Endothelial cell of umbilical vein (primary cell): ENCODE measurements at regions not wholly inside any gene's neighbourhood (a gene's known extent, or its start where the extent isn't known, plus 50 kb on each side); places are given as distances from the start of the nearest gene placed in this dataset.

Experiments used
- BruUV-seq: library from RNA; stranded (reverse); fragments of 400-500 nt; replicated peaks from 2 replicates; lab custom pipeline; 2021; lab: Mats Ljungman, UMichigan
- CTCF ChIA-PET: fragments of 300-600, 350-600 bp; sonication (Branson Sonifier 250); formaldehyde crosslinking; loops from one replicate; lab custom pipeline; 2021; ENCODE audit warnings: antibody characterized with exemption, inconsistent platforms; lab: Charles Lee
- POLR2A ChIA-PET: fragments of 300-600, 350-600 bp; sonication (Branson Sonifier 250); formaldehyde crosslinking; loops from one replicate; lab custom pipeline; 2021; ENCODE audit warnings: antibody characterized with exemption, inconsistent platforms; lab: Charles Lee
- DNase-seq: peaks from one replicate; pipeline ENCODE4 v3.0.0-alpha.2; 2011; ENCODE audit warnings: low read depth, low spot score
- FAIRE-seq: peaks from 2 replicates; lab custom pipeline; 2011; peaks lifted over from hg19 to GRCh38; lab: Jason Lieb, UNC
- H2AFZ ChIP-seq: 2 replicates; pipeline ENCODE4 v1.6.0; 2012; ENCODE audit warnings: low read depth, low read length, control low read depth, inconsistent platforms
- H3K27ac ChIP-seq: 2 replicates; pipeline ENCODE4 v1.5.1; 2011; ENCODE audit warnings: low read depth, mild to moderate bottlenecking, control low read depth, low read length, moderate library complexity; ENCODE audit not compliant: insufficient read depth
- H3K27me3 ChIP-seq, 2 experiments: 2 replicates each; pipeline versions ENCODE4 v1.6.0 to v1.6.1; 2011; ENCODE audit warnings: low read length in 2 of 2, mixed read lengths in 1 of 2; ENCODE audit not compliant: control insufficient read depth in 2 of 2, insufficient read depth in 2 of 2
- H3K36me3 ChIP-seq, 2 experiments: 2 replicates in 1 of 2; 3 replicates in 1 of 2; pipeline ENCODE4 v1.5.1; 2011; ENCODE audit warnings: low read length in 2 of 2, mild to moderate bottlenecking in 1 of 2, moderate library complexity in 1 of 2; ENCODE audit not compliant: control insufficient read depth in 2 of 2, insufficient read depth in 2 of 2; ENCODE audit errors: extremely low read depth in 1 of 2
- H3K4me1 ChIP-seq: 3 replicates; pipeline ENCODE4 v1.5.1; 2011; ENCODE audit warnings: mild to moderate bottlenecking, low read length; ENCODE audit not compliant: control insufficient read depth, insufficient read depth; ENCODE audit errors: extremely low read depth
- H3K4me2 ChIP-seq: 2 replicates; pipeline ENCODE4 v1.6.1; 2011; ENCODE audit warnings: low read length, control low read depth, mixed read lengths; ENCODE audit not compliant: insufficient read depth
- H3K4me3 ChIP-seq, 3 experiments: fragments of 200-600 bp in 1 of 3; sonication (generic), shearing (Covaris generic) in 1 of 3; replicated peaks in 1 of 3; 2 replicates each; pipeline ENCODE4 v1.5.1; 2011 to 2016; ENCODE audit warnings: control low read depth in 3 of 3, low read length in 3 of 3, mild to moderate bottlenecking in 2 of 3, inconsistent platforms in 1 of 3, low read depth in 1 of 3, moderate library complexity in 1 of 3; ENCODE audit not compliant: insufficient read depth in 1 of 3
- H3K79me2 ChIP-seq: 2 replicates; pipeline ENCODE4 v1.6.0; 2012; ENCODE audit warnings: low read length, inconsistent platforms; ENCODE audit not compliant: control insufficient read depth, insufficient read depth
- H3K9ac ChIP-seq: replicated peaks from 2 replicates; pipeline ENCODE3; 2011; ENCODE audit warnings: low read length, control low read depth; ENCODE audit not compliant: insufficient read depth; ENCODE audit errors: extremely low read depth
- H3K9me1 ChIP-seq: replicated peaks from 3 replicates; pipeline ENCODE4 v1.6.0; 2011; ENCODE audit warnings: mild to moderate bottlenecking, low read length; ENCODE audit not compliant: control insufficient read depth, insufficient read depth; ENCODE audit errors: extremely low read depth
- H3K9me3 ChIP-seq: replicated peaks from 2 replicates; pipeline ENCODE4 v1.5.1; 2012; ENCODE audit warnings: low read length, inconsistent platforms; ENCODE audit not compliant: control insufficient read depth, insufficient read depth
- H4K20me1 ChIP-seq: replicated peaks from 2 replicates; pipeline ENCODE3; 2011; ENCODE audit warnings: mild to moderate bottlenecking, low read length; ENCODE audit not compliant: control insufficient read depth, insufficient read depth; ENCODE audit errors: extremely low read depth
- CTCF ChIP-seq, 2 donors: IDR thresholded peaks; 1 replicate in 1 of 2; 2 replicates in 1 of 2; pipeline ENCODE4 v1.5.1; 2011; ENCODE audit warnings: low read length in 2 of 2, mild to moderate bottlenecking in 2 of 2, moderate library complexity in 2 of 2, control low read depth in 1 of 2, inconsistent platforms in 1 of 2, low read depth in 1 of 2; ENCODE audit not compliant: insufficient read depth in 1 of 2; ENCODE audit errors: extremely low read depth in 1 of 2
- EZH2 ChIP-seq: IDR thresholded peaks from 2 replicates; pipeline ENCODE4 v1.6.1; 2012; ENCODE audit warnings: borderline replicate concordance, low read depth, mild to moderate bottlenecking, moderate library complexity, low read length, inconsistent platforms; ENCODE audit not compliant: severe bottlenecking
- FOS ChIP-seq: IDR thresholded peaks from 2 replicates; pipeline ENCODE4 v1.6.1; 2011; ENCODE audit warnings: mild to moderate bottlenecking, low read length, moderate library complexity, borderline replicate concordance; ENCODE audit not compliant: insufficient read depth
- GATA2 ChIP-seq: IDR thresholded peaks from 2 replicates; pipeline ENCODE4 v1.7.0; 2011; ENCODE audit warnings: low read depth, mild to moderate bottlenecking, moderate library complexity, mixed read lengths, low read length; ENCODE audit not compliant: insufficient read length, insufficient read depth
- JUN ChIP-seq: IDR thresholded peaks from 2 replicates; pipeline ENCODE4 v1.6.1; 2011; ENCODE audit warnings: borderline replicate concordance, low read depth; ENCODE audit not compliant: insufficient read length, insufficient read depth
- MAX ChIP-seq: IDR thresholded peaks from 2 replicates; pipeline ENCODE4 v1.6.1; 2011; ENCODE audit not compliant: insufficient read depth, insufficient read length
- MYC ChIP-seq: IDR thresholded peaks from one replicate; pipeline ENCODE4 v1.6.1; 2011; ENCODE audit warnings: mild to moderate bottlenecking, low read depth, low read length
- POLR2A ChIP-seq: IDR thresholded peaks from 2 replicates; pipeline ENCODE4 v1.6.1; 2012; ENCODE audit warnings: low read depth, mild to moderate bottlenecking, control low read depth, low read length
- POLR2AphosphoS5 ChIP-seq: IDR thresholded peaks from 2 replicates; pipeline ENCODE4 v1.6.1; 2012; ENCODE audit warnings: low read depth, mild to moderate bottlenecking, control low read depth, low read length, moderate library complexity; ENCODE audit not compliant: insufficient read depth
- dilution Hi-C: fragments of 300-500 bp; cut with MboI; formaldehyde crosslinking; loops from one replicate; pipeline ENCODE4 v1.15.0; 2019; ENCODE audit warnings: low sequenced_read_pairs; ENCODE audit not compliant: extremely low pct_ligation_motif_present
- intact Hi-C: fragments of 100-400 bp; cut with micrococcal nuclease; formaldehyde crosslinking; loops from one replicate; pipeline ENCODE4 v1.10.0; 2022

- ChIA-PET POLR2A (no interaction called here), CTCF (no interaction called here)
- H2AFZ ChIP-seq, result no peak overlapping the region
- H3K9ac ChIP-seq, result no peak overlapping the region
- H3K9me1 ChIP-seq, result no peaks in the 10 kb centered on the region
- no TSS peak for BruUV-seq
- H3K27ac ChIP-seq, result no peak overlapping the region
- no peaks in the 10 kb centered on the region for H3K36me3 ChIP-seq
- H3K27me3 ChIP-seq, result no peaks in the 10 kb centered on the region
- TF ChIP-seq EZH2, result no peak
- no peak for TF ChIP-seq POLR2A
- TF ChIP-seq JUN, result no peak
- no peak for TF ChIP-seq POLR2AphosphoS5
- dilution Hi-C loops, result no loop called here
- H3K4me3 ChIP-seq, result no peak overlapping the region
- H4K20me1 ChIP-seq, result no peaks in the 10 kb centered on the region
- no peak overlapping the region for H3K4me2 ChIP-seq
- intact Hi-C loops, result no loop called here
- H3K4me1 ChIP-seq, result peaks cover 25% of the 10 kb centered on the region
- H3K9me3 ChIP-seq, result no peaks in the 10 kb centered on the region
- no peak for FAIRE-seq
- DNase-seq, result no peak
- no peaks in the 10 kb centered on the region for H3K79me2 ChIP-seq
These were observed 133.9 kb upstream of the BTN3A2 start for GRCh38 chr6:26231006-26231587.

GRCh38 chr6:26232306-26232939 is 132.6 kb upstream of the BTN3A2 start:
- H3K27me3 ChIP-seq, result no peaks in the 10 kb centered on the region
- H2AFZ ChIP-seq, result no peak overlapping the region
- FAIRE-seq (no peak), DNase-seq (no peak)
- H4K20me1 ChIP-seq, result no peaks in the 10 kb centered on the region
- CTCF ChIA-PET, result interaction anchor here (1.0 to 2.2 kb wide), 2 partner anchors 9 to 16 kb away, joined by 3 to 13 read pairs; a partner anchor contains a TSS
- H3K79me2 ChIP-seq, result no peaks in the 10 kb centered on the region
- intact Hi-C loops (no loop called here), dilution Hi-C loops (no loop called here)
- H3K4me3 ChIP-seq, result no peak overlapping the region
- H3K9me3 ChIP-seq, result no peaks in the 10 kb centered on the region
- no peak overlapping the region for H3K27ac ChIP-seq
- no peak overlapping the region for H3K9ac ChIP-seq
- POLR2A ChIA-PET, result interaction anchor here (4.5 kb wide), 1 partner anchor 16 kb away, joined by 43 read pairs; a partner anchor contains a TSS
- H3K9me1 ChIP-seq, result no peaks in the 10 kb centered on the region
- H3K36me3 ChIP-seq, result no peaks in the 10 kb centered on the region
- TF ChIP-seq JUN (no peak), MYC (no peak), GATA2 (no peak), FOS (no peak), EZH2 (no peak), POLR2AphosphoS5 (no peak), CTCF (IDR thresholded peaks at IDR 0.05; ENCODE audit: extremely low read depth in 1 of 2, insufficient read depth in 1 of 2, low read depth in 1 of 2, low read length in 2 of 2) (no peak), MAX (no peak), POLR2A (no peak)
- no TSS peak for BruUV-seq
- H3K4me2 ChIP-seq, result peak overlapping the region; percentile 92
- H3K4me1 ChIP-seq, result peaks cover 25% of the 10 kb centered on the region
